ENCODE measurements at regions not wholly inside any gene's neighbourhood (a gene's known extent, or its start where the extent isn't known, plus 50 kb on each side); places are given as distances from the start of the nearest gene placed in this dataset.

- no peak for TF ChIP-seq MYC (IDR thresholded peaks at IDR 0.05; ENCODE audit: low read depth, low read length)
- no peak for TF ChIP-seq CTCF (IDR thresholded peaks at IDR 0.05; ENCODE audit: low read depth, low read length)
- TF ChIP-seq POLR2A (IDR thresholded peaks at IDR 0.05; ENCODE audit: extremely low read depth, insufficient read length): no peak
- no peak for TF ChIP-seq MAX (IDR thresholded peaks at IDR 0.05; ENCODE audit: low read depth, low read length)
- no peak overlapping the region for H3K4me3 ChIP-seq (ENCODE audit: low read depth, low read length)
- no peak for DNase-seq (ENCODE audit: low read depth)
Measured at GRCh38 chr10:3537518-3537917, 247.5 kb downstream of the KLF6 start.

- TF ChIP-seq POLR2A (IDR thresholded peaks at IDR 0.05; ENCODE audit: extremely low read depth, insufficient read length) (no peak), CTCF (IDR thresholded peaks at IDR 0.05; ENCODE audit: low read depth, low read length) (no peak), MYC (IDR thresholded peaks at IDR 0.05; ENCODE audit: low read depth, low read length) (no peak)
- DNase-seq (ENCODE audit: low read depth): no peak
- no peak overlapping the region for H3K4me3 ChIP-seq (ENCODE audit: low read depth, low read length)
Measured at GRCh38 chr10:3535001-3535400, 250.0 kb downstream of the KLF6 start.

- TF ChIP-seq MAX (IDR thresholded peaks at IDR 0.05; ENCODE audit: low read depth, low read length) (no peak), CTCF (IDR thresholded peaks at IDR 0.05; ENCODE audit: low read depth, low read length) (no peak), POLR2A (IDR thresholded peaks at IDR 0.05; ENCODE audit: extremely low read depth, insufficient read length) (no peak), MYC (IDR thresholded peaks at IDR 0.05; ENCODE audit: low read depth, low read length) (no peak)
- DNase-seq (ENCODE audit: low read depth): no peak
- no peak overlapping the region for H3K4me3 ChIP-seq (ENCODE audit: low read depth, low read length)
Measured at GRCh38 chr10:3534433-3534832, 250.6 kb downstream of the KLF6 start.

- no peak for DNase-seq (ENCODE audit: low read depth)
- no peak for TF ChIP-seq POLR2A (IDR thresholded peaks at IDR 0.05; ENCODE audit: extremely low read depth, insufficient read length)
- TF ChIP-seq MYC (IDR thresholded peaks at IDR 0.05; ENCODE audit: low read depth, low read length): no peak
- TF ChIP-seq CTCF (IDR thresholded peaks at IDR 0.05; ENCODE audit: low read depth, low read length): no peak
- no peak for TF ChIP-seq MAX (IDR thresholded peaks at IDR 0.05; ENCODE audit: low read depth, low read length)
- H3K4me3 ChIP-seq (ENCODE audit: low read depth, low read length): no peak overlapping the region
Measured at GRCh38 chr10:3533296-3533695, 251.7 kb downstream of the KLF6 start.

- DNase-seq (ENCODE audit: low read depth): peak; percentile 50
- H3K4me3 ChIP-seq (ENCODE audit: low read depth, low read length): no peak overlapping the region
- TF ChIP-seq CTCF (IDR thresholded peaks at IDR 0.05; ENCODE audit: low read depth, low read length) (no peak), MYC (IDR thresholded peaks at IDR 0.05; ENCODE audit: low read depth, low read length) (no peak), MAX (IDR thresholded peaks at IDR 0.05; ENCODE audit: low read depth, low read length) (no peak), POLR2A (IDR thresholded peaks at IDR 0.05; ENCODE audit: extremely low read depth, insufficient read length) (no peak)
Measured at GRCh38 chr10:3532644-3533043, 252.4 kb downstream of the KLF6 start.

GRCh38 chr10:3531670-3532069 lies 253.3 kb downstream of the KLF6 start:
- no peak overlapping the region for H3K4me3 ChIP-seq (ENCODE audit: low read depth, low read length)
- no peak for TF ChIP-seq MYC (IDR thresholded peaks at IDR 0.05; ENCODE audit: low read depth, low read length)
- DNase-seq (ENCODE audit: low read depth): no peak
